RWPE2 (cell line): ENCODE measurements at regions not wholly inside any gene's neighbourhood (a gene's known extent, or its start where the extent isn't known, plus 50 kb on each side); places are given as distances from the start of the nearest gene placed in this dataset.

ENCODE experiments used
- ATAC-seq: fragments of 200-7000 bp; cut with Tn5 transposase; 3 replicates; pipeline ENCODE4 v1.9.1; 2021; ENCODE audit warnings: low read depth
- DNase-seq: peaks from one replicate; pipeline ENCODE4 v3.0.0-alpha.2; 2020; ENCODE audit warnings: low spot score
- H3K27ac ChIP-seq: fragments of 450-650 bp; 2 replicates; pipeline ENCODE4 v1.5.1; 2017; ENCODE audit warnings: mild to moderate bottlenecking; ENCODE audit not compliant: poor library complexity, severe bottlenecking
- H3K27me3 ChIP-seq: fragments of 250-450 bp; sonication (Bioruptor Pico); 2 replicates; pipeline ENCODE4 v1.5.1; 2021; ENCODE audit warnings: mild to moderate bottlenecking, moderate library complexity; ENCODE audit not compliant: insufficient read depth, poor library complexity, severe bottlenecking
- H3K36me3 ChIP-seq: fragments of 250-450 bp; sonication (Bioruptor Pico); 2 replicates; pipeline ENCODE4 v1.5.1; 2020; ENCODE audit warnings: low read depth, mild to moderate bottlenecking, moderate library complexity
- H3K4me1 ChIP-seq: fragments of 250-450 bp; sonication (Bioruptor Pico); 2 replicates; pipeline ENCODE4 v1.5.1; 2021; ENCODE audit warnings: mild to moderate bottlenecking, moderate library complexity; ENCODE audit not compliant: insufficient read depth, poor library complexity, severe bottlenecking
- H3K4me3 ChIP-seq: fragments of 250-450 bp; sonication (Bioruptor Pico); 2 replicates; pipeline ENCODE4 v1.5.1; 2021; ENCODE audit warnings: mild to moderate bottlenecking, moderate library complexity; ENCODE audit not compliant: severe bottlenecking
- H3K9me3 ChIP-seq: fragments of 250-450 bp; sonication (Bioruptor Pico); 2 replicates; pipeline ENCODE4 v1.5.1; 2021; ENCODE audit warnings: mild to moderate bottlenecking, moderate library complexity; ENCODE audit not compliant: severe bottlenecking
- CTCF ChIP-seq: fragments of 450-650 bp; IDR thresholded peaks from one replicate; pipeline ENCODE4 v1.5.1; 2017; ENCODE audit warnings: mild to moderate bottlenecking, moderate library complexity; ENCODE audit not compliant: poor library complexity, severe bottlenecking

GRCh38 chr2:8438996-8439395, 242.9 kb upstream of the ID2 start:
- ATAC-seq (no peak), DNase-seq (no peak)
- Histone ChIP-seq H3K27me3 (no peaks in the 10 kb centered on the region), H3K9me3 (no peaks in the 10 kb centered on the region), H3K4me1 (no peaks in the 10 kb centered on the region), H3K36me3 (no peaks in the 10 kb centered on the region), H3K4me3 (no peak overlapping the region), H3K27ac (no peak overlapping the region)
- TF ChIP-seq CTCF, result no peak

- no peak overlapping the region for H3K27ac ChIP-seq
- ATAC-seq, result no peak
Measured at GRCh38 chr2:8440029-8440778, 241.7 kb upstream of the ID2 start.

DNA sequence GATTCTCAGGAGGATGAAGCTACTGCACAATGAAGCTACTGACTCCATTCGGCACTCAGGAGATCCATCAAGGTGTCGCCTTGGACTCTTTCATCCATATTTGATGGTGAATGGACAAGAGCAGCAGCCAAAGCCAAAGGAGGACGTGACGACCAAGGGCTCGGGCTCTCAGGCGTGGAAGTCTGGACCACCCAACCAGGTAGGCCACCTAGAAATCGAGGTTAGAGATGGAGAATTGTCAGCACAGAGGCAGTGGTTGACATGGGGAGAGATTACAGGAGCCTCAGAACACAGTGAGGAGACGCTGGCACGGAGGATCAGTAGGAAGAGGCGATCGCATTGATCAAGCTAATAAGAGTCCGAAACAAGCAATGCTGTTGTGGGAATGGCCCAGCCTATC, 240.5 kb upstream of the ID2 start:
- no peaks in the 10 kb centered on the region for H3K4me1 ChIP-seq
- H3K4me3 ChIP-seq, result no peak overlapping the region
- no peaks in the 10 kb centered on the region for H3K9me3 ChIP-seq
- H3K27ac ChIP-seq, result no peak overlapping the region
- H3K27me3 ChIP-seq, result peaks cover 4% of the 10 kb centered on the region
- no peak for TF ChIP-seq CTCF
- ATAC-seq, result no peak
- no peaks in the 10 kb centered on the region for H3K36me3 ChIP-seq
- DNase-seq, result no peak

More at GRCh38 chr2:8440029-8440778, 241.7 kb upstream of the ID2 start:
- Histone ChIP-seq H3K4me1 (no peaks in the 10 kb centered on the region), H3K9me3 (no peaks in the 10 kb centered on the region), H3K4me3 (no peak overlapping the region), H3K36me3 (no peaks in the 10 kb centered on the region), H3K27me3 (peaks cover 4% of the 10 kb centered on the region)
- no peak for DNase-seq
- TF ChIP-seq CTCF, result no peak

- no peak overlapping the region for H3K4me3 ChIP-seq
- H3K9me3 ChIP-seq, result no peaks in the 10 kb centered on the region
- ATAC-seq (no peak), DNase-seq (no peak)
- H3K27ac ChIP-seq, result no peak overlapping the region
- TF ChIP-seq CTCF, result no peak
- no peaks in the 10 kb centered on the region for H3K36me3 ChIP-seq
- H3K27me3 ChIP-seq, result peaks cover 4% of the 10 kb centered on the region
- no peaks in the 10 kb centered on the region for H3K4me1 ChIP-seq
Measured at GRCh38 chr2:8441986-8442385, 239.9 kb upstream of the ID2 start.

DNA sequence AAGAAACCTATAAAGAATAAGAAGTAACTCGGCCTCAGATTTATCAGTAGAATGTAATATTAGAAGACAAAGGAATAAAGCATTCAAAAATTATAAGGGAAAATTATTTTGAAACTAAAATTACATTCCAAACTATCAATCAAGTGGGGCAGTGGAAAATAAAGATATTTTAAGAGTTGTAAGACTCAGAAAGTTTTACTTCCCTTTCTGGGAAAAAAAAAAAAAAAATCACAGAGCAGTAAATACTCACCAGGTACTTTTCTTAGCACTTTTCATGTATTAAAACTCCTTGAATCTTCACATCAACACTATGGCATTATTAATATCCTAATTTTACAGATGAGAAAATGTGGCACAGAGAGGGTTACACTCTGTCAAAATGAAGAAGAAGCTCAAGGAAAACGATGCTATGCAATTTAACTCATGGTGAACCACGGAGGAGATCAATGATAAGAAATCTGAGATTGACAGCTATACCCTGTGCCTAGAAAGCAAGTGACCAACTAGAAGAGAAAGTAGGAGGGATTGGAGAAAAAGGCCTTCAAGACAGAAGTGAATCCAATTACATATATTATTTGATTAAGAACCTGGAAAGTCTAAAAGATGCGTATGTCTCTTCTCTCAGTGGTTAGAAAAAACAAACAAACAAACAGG, 238.9 kb upstream of the ID2 start:
- no peaks in the 10 kb centered on the region for H3K4me1 ChIP-seq
- no peak for TF ChIP-seq CTCF
- H3K36me3 ChIP-seq, result no peaks in the 10 kb centered on the region
- ATAC-seq (no peak), DNase-seq (no peak)
- H3K9me3 ChIP-seq, result no peaks in the 10 kb centered on the region
- H3K27me3 ChIP-seq, result peaks cover 4% of the 10 kb centered on the region
- no peak overlapping the region for H3K27ac ChIP-seq
- H3K4me3 ChIP-seq, result no peak overlapping the region
